Subcutaneous abdominal adipose tissue (tissue), 5 donors: ENCODE measurements at regions not wholly inside any gene's neighbourhood (a gene's known extent, or its start where the extent isn't known, plus 50 kb on each side); places are given as distances from the start of the nearest gene placed in this dataset.

Source experiments
- H3K27ac ChIP-seq: one replicate; pipeline ENCODE4 v1.7.0; 2013; ENCODE audit warnings: low read depth, mild to moderate bottlenecking, inconsistent platforms, low read length, moderate library complexity
- H3K27me3 ChIP-seq, 5 donors: one replicate each; pipeline ENCODE4 v1.7.0; 2013; ENCODE audit warnings: low read length in 5 of 5, inconsistent platforms in 1 of 5; ENCODE audit not compliant: control insufficient read depth in 5 of 5, insufficient read depth in 4 of 5
- H3K36me3 ChIP-seq, 5 donors: one replicate each; pipeline ENCODE4 v1.7.0; 2013; ENCODE audit warnings: low read length in 5 of 5; ENCODE audit not compliant: control insufficient read depth in 5 of 5, insufficient read depth in 5 of 5
- H3K4me1 ChIP-seq, 5 donors: one replicate each; pipeline ENCODE4 v1.7.0; 2013; ENCODE audit warnings: low read length in 5 of 5, mild to moderate bottlenecking in 3 of 5, moderate library complexity in 1 of 5; ENCODE audit not compliant: control insufficient read depth in 5 of 5, insufficient read depth in 5 of 5
- H3K4me3 ChIP-seq, 5 donors: one replicate each; pipeline ENCODE4 v1.7.0; 2013; ENCODE audit warnings: low read length in 5 of 5, low read depth in 1 of 5
- H3K9ac ChIP-seq, 5 donors: one replicate each; pipeline ENCODE4 v1.7.0; 2013; ENCODE audit warnings: low read length in 5 of 5, mild to moderate bottlenecking in 4 of 5, moderate library complexity in 3 of 5
- H3K9me3 ChIP-seq, 5 donors: one replicate each; pipeline ENCODE4 v1.7.0; 2013; ENCODE audit warnings: low read length in 5 of 5; ENCODE audit not compliant: control insufficient read depth in 5 of 5
- donor health status: healthy.
- donor health status: healthy.
- donor health status: healthy.
- donor health status: healthy.
- donor health status: healthy.

GRCh38 chr4:63841266-63841665 lies 568.0 kb downstream of the TECRL start:
- Histone ChIP-seq H3K4me1 (no peaks in the 10 kb centered on the region), H3K9ac (no peak overlapping the region), H3K9me3 (peaks cover 0 to 4% (median 0%) of the 10 kb centered on the region in 5 donors), H3K27me3 (no peaks in the 10 kb centered on the region), H3K27ac (no peak overlapping the region), H3K4me3 (no peak overlapping the region), H3K36me3 (no peaks in the 10 kb centered on the region)

- Histone ChIP-seq H3K4me1 (no peaks in the 10 kb centered on the region), H3K9me3 (peaks cover 0 to 5% (median 2%) of the 10 kb centered on the region in 5 donors), H3K9ac (no peak overlapping the region), H3K27ac (no peak overlapping the region), H3K4me3 (no peak overlapping the region), H3K36me3 (no peaks in the 10 kb centered on the region), H3K27me3 (no peaks in the 10 kb centered on the region)
Measured at GRCh38 chr4:63831590-63832155, 577.6 kb downstream of the TECRL start.

- Histone ChIP-seq H3K4me1 (no peaks in the 10 kb centered on the region), H3K27ac (no peak overlapping the region), H3K36me3 (no peaks in the 10 kb centered on the region), H3K9ac (no peak overlapping the region), H3K9me3 (peaks cover 0 to 9% (median 0%) of the 10 kb centered on the region in 5 donors), H3K4me3 (no peak overlapping the region), H3K27me3 (no peaks in the 10 kb centered on the region)
Measured at GRCh38 chr4:63817196-63817865, 591.9 kb downstream of the TECRL start.

DNA sequence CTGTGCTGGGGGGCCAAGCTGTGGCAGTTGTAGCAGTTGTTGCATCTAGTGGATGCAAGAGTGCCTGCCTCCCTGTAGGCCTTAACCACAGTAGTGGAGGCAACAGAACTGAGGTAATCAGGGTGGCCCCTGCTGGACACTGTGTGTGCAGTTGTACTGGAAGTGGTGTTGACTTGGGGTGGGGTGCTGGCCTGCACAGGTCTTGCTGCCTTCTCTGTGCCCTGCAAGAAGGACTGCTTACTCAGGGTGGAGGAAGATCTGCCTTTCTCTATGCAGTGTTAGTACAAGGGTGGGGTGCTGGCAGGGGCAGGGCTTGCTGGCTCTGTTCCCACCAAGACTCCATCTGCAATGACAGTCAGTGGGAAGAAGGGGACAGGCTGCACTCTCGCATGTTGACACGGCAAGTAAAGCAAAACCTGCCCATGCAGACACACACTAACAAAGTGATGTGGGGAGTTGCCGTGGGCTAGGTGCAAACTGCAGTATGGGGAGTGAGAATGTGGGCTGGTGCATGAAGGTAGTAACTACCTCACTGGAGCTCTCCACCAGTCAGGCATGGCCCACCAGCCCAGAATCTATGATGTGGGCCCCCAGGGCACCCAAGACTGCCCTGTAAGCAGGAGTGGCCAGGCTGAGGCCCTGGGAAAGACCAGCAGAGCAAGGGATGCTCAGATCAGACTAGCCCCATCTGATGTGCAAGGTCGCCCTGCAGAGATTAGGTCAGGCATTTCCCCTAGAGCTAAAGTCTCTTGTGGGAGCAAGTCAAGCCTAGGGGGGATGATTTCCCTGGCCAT lies 594.9 kb downstream of the TECRL start:
- H3K27ac ChIP-seq = no peak overlapping the region
- H3K36me3 ChIP-seq = no peaks in the 10 kb centered on the region
- H3K4me1 ChIP-seq = no peaks in the 10 kb centered on the region
- peaks cover 0 to 9% (median 0%) of the 10 kb centered on the region in 5 donors for H3K9me3 ChIP-seq
- H3K27me3 ChIP-seq = no peaks in the 10 kb centered on the region
- H3K4me3 ChIP-seq = no peak overlapping the region
- H3K9ac ChIP-seq = no peak overlapping the region

GRCh38 chr4:63799166-63799565 lies 610.1 kb downstream of the TECRL start:
- Histone ChIP-seq H3K36me3 (no peaks in the 10 kb centered on the region), H3K27ac (no peak overlapping the region), H3K27me3 (no peaks in the 10 kb centered on the region), H3K9ac (no peak overlapping the region), H3K4me3 (no peak overlapping the region), H3K9me3 (peaks cover 0 to 2% (median 0%) of the 10 kb centered on the region in 5 donors), H3K4me1 (no peaks in the 10 kb centered on the region)

DNA sequence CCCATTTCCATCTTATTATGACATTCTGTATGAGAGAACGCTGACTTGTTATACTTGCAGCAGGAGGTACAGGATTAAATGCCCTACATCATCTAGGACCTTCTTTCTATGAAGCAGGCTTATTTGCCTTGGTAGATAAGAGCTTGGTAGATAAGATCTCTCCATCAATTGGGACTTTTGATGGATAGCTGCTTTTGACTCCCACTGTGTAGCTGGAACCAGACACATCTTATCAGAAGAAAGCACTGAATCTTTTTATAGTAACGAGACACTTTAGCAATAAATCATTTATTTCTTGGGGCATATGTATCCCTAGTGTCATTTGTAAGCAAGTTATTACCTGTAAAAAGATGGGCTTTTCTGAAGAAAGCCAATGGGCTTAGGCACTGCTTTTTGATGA lies 613.9 kb downstream of the TECRL start:
- peaks cover 0 to 2% (median 0%) of the 10 kb centered on the region in 5 donors for H3K9me3 ChIP-seq
- no peak overlapping the region for H3K9ac ChIP-seq
- H3K36me3 ChIP-seq = no peaks in the 10 kb centered on the region
- H3K4me3 ChIP-seq = no peak overlapping the region
- H3K27me3 ChIP-seq = no peaks in the 10 kb centered on the region
- no peaks in the 10 kb centered on the region for H3K4me1 ChIP-seq
- no peak overlapping the region for H3K27ac ChIP-seq

- H3K4me3 ChIP-seq = no peak overlapping the region
- H3K36me3 ChIP-seq = no peaks in the 10 kb centered on the region
- no peaks in the 10 kb centered on the region for H3K27me3 ChIP-seq
- H3K4me1 ChIP-seq = no peaks in the 10 kb centered on the region
- H3K27ac ChIP-seq = no peak overlapping the region
- H3K9ac ChIP-seq = no peak overlapping the region
- peaks cover 0 to 2% (median 0%) of the 10 kb centered on the region in 5 donors for H3K9me3 ChIP-seq
Measured at GRCh38 chr4:63790377-63790776, 618.9 kb downstream of the TECRL start.

- Histone ChIP-seq H3K4me1 (no peaks in the 10 kb centered on the region), H3K9me3 (peaks cover 0 to 2% (median 0%) of the 10 kb centered on the region in 5 donors), H3K4me3 (no peak overlapping the region), H3K27ac (no peak overlapping the region), H3K27me3 (no peaks in the 10 kb centered on the region), H3K9ac (no peak overlapping the region), H3K36me3 (no peaks in the 10 kb centered on the region)
Measured at GRCh38 chr4:63788271-63788670, 621.0 kb downstream of the TECRL start.

- H3K4me1 ChIP-seq = no peaks in the 10 kb centered on the region
- no peak overlapping the region for H3K27ac ChIP-seq
- H3K4me3 ChIP-seq = no peak overlapping the region
- H3K36me3 ChIP-seq = no peaks in the 10 kb centered on the region
- H3K9me3 ChIP-seq = peaks cover 0 to 2% (median 0%) of the 10 kb centered on the region in 5 donors
- no peaks in the 10 kb centered on the region for H3K27me3 ChIP-seq
- H3K9ac ChIP-seq = no peak overlapping the region
Measured at GRCh38 chr4:63787326-63787725, 621.9 kb downstream of the TECRL start.

DNA sequence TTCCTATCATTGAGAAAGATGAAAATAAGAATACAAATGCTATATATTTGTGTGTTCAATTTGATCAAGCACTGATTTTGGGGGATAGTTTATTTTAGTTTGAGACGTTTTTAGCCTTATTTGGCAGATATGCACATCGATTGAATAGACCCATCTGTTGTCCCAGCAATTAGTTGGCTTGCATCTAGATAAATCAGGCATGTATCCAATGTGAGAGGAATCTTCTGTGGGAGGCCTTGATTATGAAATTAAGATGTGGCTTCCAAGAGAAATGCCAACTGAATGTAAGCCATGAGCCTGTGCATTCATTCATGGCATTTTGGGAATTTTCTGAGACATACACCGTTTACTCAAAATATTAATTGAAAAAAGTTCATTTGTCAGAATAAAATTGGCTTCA lies 623.1 kb downstream of the TECRL start:
- H3K9me3 ChIP-seq = peaks cover 0 to 2% (median 0%) of the 10 kb centered on the region in 5 donors
- H3K36me3 ChIP-seq = no peaks in the 10 kb centered on the region
- no peak overlapping the region for H3K9ac ChIP-seq
- H3K4me3 ChIP-seq = no peak overlapping the region
- no peaks in the 10 kb centered on the region for H3K27me3 ChIP-seq
- H3K27ac ChIP-seq = no peak overlapping the region
- H3K4me1 ChIP-seq = no peaks in the 10 kb centered on the region
